GM12872 (cell line): ENCODE measurements at regions not wholly inside any gene's neighbourhood (a gene's known extent, or its start where the extent isn't known, plus 50 kb on each side); places are given as distances from the start of the nearest gene placed in this dataset.

Source experiments
- TF ChIP-seq, protein P1 (sequence below): IDR thresholded peaks from 3 replicates; pipeline ENCODE4 v1.5.1; 2011; ENCODE audit warnings: low read depth, mild to moderate bottlenecking, low read length, moderate library complexity; ENCODE audit not compliant: insufficient read depth

DNA sequence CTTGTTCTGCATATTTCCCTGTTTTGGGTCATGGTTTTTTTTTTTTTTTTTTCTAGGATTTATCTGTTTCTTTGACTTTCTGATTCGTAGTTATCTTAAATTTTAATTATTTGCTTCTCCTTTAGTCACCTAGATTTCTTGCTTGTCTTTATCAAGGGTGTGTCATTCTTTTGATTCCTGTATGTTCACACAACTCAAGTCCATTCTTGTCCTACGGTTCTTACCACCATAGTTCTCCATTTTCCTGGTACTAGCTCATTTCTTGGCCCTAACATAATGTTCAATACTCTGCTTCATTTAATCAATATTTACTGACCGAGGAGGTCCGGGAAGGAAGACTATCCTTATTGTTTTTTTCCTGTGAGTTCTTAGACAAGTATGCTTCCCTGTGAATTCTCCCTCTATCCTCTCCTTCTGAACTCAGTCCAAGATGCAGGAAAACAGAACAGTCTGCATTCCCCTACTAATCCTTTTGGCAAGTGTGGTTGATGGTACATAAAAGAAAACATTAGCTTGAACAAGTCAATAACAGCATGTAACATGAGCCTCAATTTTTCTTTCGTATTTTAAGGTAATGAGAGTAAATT, 1346.4 kb upstream of the SEL1L start:
- TF ChIP-seq, protein P1, sequence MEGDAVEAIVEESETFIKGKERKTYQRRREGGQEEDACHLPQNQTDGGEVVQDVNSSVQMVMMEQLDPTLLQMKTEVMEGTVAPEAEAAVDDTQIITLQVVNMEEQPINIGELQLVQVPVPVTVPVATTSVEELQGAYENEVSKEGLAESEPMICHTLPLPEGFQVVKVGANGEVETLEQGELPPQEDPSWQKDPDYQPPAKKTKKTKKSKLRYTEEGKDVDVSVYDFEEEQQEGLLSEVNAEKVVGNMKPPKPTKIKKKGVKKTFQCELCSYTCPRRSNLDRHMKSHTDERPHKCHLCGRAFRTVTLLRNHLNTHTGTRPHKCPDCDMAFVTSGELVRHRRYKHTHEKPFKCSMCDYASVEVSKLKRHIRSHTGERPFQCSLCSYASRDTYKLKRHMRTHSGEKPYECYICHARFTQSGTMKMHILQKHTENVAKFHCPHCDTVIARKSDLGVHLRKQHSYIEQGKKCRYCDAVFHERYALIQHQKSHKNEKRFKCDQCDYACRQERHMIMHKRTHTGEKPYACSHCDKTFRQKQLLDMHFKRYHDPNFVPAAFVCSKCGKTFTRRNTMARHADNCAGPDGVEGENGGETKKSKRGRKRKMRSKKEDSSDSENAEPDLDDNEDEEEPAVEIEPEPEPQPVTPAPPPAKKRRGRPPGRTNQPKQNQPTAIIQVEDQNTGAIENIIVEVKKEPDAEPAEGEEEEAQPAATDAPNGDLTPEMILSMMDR = no peak

- TF ChIP-seq, protein P1 = no peak
Observed at GRCh38 chr14:82886670-82887069, 1353.0 kb upstream of the SEL1L start.

DNA sequence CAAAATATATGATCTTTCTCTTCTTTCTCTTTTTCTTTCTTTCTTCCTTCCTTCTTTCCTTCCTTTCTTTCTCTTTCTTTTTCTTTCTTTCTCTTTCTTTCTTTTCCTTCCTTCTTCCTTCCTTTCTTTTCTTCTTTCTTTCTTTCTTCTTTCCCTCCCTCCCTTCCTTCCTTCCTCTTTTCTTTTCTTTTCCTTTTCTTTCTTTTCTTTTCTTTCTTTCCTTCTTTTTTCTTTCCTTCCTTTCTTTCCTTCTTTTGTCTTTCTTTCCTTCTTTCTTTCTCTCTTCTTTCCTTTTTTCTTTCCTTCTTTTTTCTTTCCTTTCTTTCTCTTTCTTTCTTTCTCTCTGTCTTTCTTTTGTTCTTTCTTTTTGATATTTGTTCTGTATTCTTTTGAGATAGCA, 1356.0 kb upstream of the SEL1L start:
- TF ChIP-seq, protein P1 = no peak

- TF ChIP-seq, protein P1 = no peak
Observed at GRCh38 chr14:82896476-82896875, 1362.8 kb upstream of the SEL1L start.

DNA sequence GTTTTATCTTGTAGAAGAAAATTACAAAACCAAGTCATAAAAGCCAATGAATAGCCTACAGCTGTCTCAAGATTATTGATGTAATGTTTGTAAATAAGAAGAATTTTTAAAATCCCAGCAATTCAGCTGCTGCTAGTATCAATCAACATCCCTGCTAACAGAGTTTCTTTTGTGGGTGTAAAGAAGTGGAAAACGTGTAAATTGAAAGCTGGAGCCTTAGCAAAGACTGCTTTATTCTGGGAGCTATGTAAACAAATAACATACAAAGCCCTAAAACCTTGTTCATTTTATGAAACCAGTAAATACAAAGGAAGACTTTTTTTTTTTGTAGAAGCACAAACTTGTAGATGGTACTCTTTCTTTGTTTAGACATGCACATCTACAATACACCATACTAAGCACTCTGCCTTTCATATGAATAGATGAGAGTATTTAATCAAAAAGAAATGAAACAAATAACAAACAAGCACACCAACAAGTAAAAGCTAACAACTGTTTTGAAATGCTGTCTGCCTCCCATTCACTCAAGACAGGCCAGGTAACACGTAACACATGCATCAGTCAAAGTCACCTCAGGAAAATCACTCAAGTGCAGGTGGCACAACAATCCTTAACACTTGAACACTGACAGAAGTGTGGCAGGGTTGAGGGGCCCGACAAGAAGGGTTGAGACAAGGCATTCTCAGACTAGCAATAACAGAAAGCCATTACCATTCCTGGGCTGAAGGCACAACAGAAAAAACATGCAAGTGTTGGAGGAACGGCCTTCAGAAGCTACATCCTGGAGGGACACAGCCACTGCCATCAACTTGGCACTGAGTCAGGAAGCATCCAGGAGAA, 1364.0 kb upstream of the SEL1L start:
- TF ChIP-seq, protein P1 = no peak

GRCh38 chr14:82905762-82906161, 1372.1 kb upstream of the SEL1L start:
- TF ChIP-seq, protein P1 = no peak

- TF ChIP-seq, protein P1 = no peak
Observed at GRCh38 chr14:82911930-82912329, 1378.3 kb upstream of the SEL1L start.
